NCI-H2196 treated with DMSO at 0.1 percent for 48 hours (cell line): ENCODE measurements at regions not wholly inside any gene's neighbourhood (a gene's known extent, or its start where the extent isn't known, plus 50 kb on each side); places are given as distances from the start of the nearest gene placed in this dataset.

Source experiments
- DNase-seq: peaks from one replicate; lab custom pipeline; 2025; ENCODE audit not compliant: unreplicated experiment; lab: John Stamatoyannopoulos, UW

- DNase-seq = no peak
These were observed 204.2 kb downstream of the CHRM3 start for GRCh38 chr1:239590556-239590955.

- no peak for DNase-seq
These were observed 207.2 kb downstream of the CHRM3 start for GRCh38 chr1:239593527-239593926.

- no peak for DNase-seq
These were observed 214.2 kb downstream of the CHRM3 start for GRCh38 chr1:239600588-239600987.

DNA sequence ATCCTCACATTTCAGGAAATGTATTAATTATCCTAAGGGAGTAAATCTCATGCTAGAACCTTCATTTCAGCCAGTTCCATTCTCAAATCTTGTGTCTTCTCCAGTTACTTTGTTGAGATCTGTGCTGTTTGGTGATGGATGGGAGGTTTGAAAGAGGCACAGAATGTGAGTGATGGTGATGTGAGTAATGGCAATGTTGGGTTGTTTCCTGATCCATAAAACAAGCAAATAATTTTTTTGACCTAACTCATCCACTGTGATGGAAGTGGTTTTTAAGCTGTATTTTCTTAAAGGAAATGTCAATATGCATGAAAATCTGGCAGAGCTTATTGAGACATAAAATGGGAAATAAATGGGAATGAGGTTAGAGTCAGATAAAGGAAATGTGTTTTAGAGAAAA lies 214.7 kb downstream of the CHRM3 start:
- no peak for DNase-seq

DNA sequence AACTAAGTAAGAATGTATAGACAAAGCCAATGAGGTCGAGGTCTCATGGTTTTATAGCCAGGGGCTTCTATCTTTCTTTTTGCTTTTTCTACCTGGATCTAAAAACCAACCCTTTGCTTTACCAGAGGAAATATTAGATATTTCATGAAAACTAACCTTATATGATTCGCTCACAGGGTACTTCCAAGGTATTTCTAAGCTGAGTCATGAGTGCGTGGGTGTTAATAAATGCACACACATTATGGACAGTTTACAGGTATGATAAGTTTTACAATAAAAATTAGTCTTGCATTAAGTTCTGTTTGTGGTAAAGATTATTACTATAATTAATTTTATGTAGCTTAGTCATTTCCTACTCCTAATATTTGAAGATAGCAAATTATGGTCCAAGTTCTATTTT lies 217.2 kb downstream of the CHRM3 start:
- DNase-seq = no peak

DNA sequence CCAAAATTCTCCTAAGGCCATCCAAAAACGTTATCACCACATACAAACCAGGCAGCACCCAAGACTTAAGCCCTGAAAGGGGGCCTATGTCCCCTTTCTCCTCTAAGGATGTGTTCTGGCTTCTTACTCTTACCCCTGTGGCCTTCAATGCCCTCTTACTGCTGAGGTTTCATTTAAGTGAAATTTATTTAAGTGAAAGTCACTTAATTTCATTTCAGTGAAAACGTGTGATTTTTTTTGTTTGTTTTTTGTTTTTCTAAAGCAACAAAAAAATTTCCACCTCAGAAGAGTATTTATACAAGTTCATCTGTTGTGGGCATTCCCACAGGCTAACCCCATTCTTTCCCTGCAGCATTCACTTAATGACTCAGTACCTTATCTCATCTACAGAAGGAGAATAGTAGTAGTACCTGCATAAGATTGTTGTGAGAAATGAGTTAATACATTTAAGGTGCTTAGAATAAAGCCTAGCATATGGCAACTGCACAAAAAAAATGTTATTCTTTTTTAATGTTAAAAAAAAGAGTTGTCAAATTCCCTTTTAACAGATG lies 220.6 kb downstream of the CHRM3 start:
- DNase-seq = no peak

- DNase-seq = no peak
These were observed 222.1 kb downstream of the CHRM3 start for GRCh38 chr1:239608469-239608868.

- no peak for DNase-seq
These were observed 226.0 kb downstream of the CHRM3 start for GRCh38 chr1:239612379-239612778.

DNA sequence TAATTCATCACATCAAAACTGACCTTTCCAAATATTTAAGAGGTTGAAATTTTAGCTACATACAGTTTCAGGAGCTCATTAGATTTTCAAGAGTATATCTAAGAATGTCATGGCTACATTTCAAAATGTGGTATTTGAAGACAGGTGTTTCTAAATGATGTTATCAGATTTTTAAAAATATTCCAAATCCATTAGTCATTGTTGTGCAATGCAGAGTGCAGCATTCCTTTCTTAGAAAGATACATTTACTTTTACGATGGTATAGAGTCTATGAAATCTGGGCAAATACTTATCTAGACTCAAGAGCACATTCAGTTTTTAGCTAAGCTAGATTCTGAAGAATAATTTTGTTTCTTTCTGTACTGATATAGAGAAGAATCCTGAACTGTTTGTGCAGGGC lies 230.3 kb downstream of the CHRM3 start:
- DNase-seq = no peak

DNA sequence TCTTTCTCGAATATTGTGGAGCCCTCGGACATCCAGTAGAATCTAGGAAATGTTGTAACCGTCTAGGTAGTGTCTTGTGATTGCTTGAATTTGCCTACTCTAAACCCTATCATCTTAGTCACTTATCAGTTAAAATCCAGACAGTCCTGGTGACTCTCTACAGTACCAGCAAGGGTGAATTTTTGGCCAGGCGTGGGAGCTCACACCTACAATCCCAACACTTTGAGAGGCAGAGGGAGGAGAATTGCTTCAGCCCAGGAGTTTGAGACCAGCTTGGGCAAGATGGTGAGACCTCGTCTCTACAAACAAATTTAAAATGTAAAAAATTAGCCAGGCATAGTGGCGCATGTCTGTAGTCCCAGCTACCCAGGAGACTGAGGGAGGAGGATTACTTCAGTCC lies 230.9 kb downstream of the CHRM3 start:
- DNase-seq = no peak

DNA sequence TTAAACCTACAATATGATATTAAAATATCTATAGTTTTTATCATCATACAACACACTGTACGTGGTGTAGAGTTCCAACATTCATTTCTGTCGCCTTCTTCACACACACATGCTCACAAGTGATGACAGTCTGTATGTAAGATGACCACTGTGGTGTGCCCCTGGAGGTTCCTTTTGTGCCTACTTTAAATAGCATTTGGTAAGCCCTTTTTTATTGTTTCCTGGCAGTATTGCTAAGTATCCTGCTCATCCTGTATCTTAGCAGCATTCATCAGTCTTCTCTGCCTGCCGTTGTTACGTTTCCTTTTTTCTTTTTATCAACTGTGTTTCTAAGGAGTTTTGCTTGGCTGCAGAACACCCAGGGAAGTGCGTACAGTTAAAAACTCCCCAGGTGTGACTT lies 231.4 kb downstream of the CHRM3 start:
- DNase-seq = no peak

DNA sequence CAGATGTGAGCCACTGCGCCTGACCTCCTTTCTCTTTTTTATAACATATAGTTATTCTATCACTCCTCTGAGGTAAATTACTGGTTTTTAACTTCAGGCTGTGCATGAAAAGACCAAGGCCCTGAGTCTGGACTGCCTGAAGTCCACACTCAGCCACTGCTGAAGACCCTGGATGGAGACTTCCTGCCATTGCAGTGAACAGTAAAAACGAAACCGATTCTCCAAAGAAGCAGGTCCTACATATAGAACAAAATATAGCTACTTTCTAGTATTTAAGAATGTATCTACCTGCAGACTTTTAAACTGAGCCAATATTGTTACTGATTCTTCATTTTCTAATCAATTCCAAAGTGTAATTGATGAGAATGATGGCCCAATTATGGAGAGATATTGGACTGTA lies 232.8 kb downstream of the CHRM3 start:
- no peak for DNase-seq

GRCh38 chr1:239630767-239631166 lies 244.4 kb downstream of the CHRM3 start:
- no peak for DNase-seq

GRCh38 chr1:239633432-239633831 lies 247.1 kb downstream of the CHRM3 start:
- DNase-seq = no peak

DNA sequence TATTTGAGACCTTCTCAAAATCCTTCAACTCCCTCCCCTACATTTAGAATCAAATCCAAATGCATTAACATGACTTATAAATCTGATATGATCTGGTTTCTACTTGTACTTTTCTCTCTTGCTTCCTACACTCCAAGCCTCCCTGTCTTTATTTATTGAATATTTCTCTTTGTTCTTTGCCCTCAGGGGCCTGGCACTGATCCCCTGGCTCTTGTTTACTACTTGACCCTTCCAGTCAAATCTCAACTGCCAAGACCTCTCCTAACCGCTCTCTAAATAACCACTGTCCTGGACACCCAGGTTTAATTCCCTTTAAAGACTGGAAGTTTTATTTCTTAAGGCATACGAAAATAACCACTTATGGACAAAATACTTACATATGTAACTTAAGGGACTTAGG lies 248.9 kb downstream of the CHRM3 start:
- DNase-seq = no peak

DNA sequence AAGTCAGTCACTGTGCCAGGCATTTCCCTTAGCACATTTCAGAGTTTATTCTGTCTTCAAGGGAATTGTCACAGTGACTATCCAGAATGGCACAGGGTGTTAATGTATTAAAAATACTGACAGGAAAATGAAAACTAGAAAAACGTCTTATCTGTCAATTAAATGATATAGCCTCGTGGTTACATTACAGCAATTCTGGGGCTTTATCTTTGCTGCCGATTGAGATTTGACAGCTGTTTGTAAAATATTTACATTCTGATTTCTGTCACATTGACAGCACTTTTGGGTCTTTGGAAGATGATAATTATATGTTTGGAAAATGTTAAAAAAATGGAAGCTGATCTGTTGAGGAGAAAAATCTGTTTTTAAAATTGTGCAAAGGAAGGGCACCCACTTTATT lies 250.0 kb downstream of the CHRM3 start:
- no peak for DNase-seq

- DNase-seq = no peak
These were observed 258.2 kb downstream of the CHRM3 start for GRCh38 chr1:239644604-239645003.

DNA sequence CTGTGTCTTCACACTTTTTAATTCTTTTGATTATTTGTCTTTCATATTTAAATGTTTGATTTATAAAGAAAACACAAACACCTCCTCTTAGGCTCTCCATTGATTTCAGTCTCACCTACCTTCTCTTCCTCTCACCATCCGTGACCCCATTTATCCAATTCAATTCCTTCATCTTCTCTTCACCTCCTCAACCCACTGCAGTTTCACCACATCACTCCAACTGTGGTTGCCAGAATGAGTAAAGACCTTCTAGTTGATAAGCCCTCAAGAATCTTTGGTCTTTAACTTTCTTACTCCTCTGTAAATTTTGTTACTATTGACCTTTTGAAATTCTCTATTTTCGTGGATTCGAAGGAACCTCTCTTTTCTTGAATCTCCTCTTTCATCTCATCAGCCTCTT lies 260.7 kb downstream of the CHRM3 start:
- no peak for DNase-seq

DNA sequence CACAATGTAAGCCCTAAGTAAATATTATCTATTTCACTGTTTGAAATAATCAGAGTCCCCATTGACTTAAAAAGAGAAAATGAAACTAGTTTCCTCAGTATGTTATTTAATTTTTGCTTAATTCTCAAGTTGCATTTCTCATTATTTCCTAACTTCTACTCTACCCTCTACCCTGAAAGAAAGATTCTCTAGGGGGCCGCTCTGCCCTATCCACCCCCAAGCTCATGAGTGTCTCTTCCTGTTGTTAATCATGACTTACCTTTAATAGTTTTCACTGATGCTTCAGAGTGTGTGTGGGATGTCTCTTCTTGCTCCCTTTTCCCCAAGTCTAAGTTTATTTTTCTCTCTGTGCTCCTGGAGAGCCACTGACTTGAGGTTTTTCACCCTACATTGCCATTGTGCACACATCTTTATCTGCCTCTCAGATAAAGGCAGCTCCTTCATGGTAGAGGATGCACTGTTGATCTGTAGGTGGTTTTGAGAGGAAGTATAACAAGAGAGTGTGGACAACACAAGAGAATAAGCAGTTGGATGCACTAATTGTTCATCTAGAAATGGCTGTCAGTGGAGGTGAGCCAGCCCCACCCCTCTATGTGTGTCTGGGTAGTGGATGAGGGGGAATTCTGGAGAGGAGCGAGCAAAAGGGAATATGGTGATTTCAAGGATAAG lies 261.7 kb downstream of the CHRM3 start:
- no peak for DNase-seq

DNA sequence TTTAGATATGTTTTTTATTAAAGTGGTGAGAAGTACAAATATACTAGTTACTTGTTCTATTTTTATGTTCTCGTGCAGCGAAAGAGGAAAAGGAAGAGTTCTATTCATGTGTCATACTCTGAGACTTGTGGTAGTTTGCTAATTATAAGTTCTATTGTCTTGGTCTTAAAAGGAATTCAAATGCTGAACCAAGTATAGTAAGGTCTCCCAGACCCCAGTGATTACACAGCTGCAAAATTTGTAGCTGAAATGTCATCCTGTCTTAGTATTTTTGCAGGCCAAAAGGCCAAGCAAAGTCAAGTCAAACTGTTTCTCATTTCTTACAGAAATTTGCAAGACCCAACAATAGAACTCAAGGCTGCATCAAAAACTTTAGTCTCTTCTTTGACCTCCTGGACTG lies 268.7 kb downstream of the CHRM3 start:
- no peak for DNase-seq

GRCh38 chr1:239657291-239657690 lies 270.9 kb downstream of the CHRM3 start:
- no peak for DNase-seq

DNA sequence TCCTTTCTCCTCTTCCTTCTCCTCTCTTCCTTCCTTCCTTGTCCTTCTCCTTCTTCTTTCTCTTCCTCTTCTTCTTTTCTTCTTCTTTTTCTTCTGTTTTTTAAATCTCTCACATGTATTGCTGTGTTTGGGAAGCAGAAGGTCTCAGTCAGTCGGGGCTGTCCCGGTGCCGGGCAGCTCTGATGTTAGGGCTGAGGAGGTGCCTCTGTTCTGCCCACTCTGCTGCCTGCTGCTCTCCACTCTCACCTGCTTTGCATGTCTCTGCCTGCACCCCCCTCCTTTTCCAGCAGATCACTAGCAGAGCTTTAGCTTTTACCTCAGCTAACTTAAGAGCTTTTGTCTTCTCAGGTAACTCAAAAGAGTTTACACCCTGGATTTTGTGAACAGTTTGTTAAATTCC lies 276.6 kb downstream of the CHRM3 start:
- DNase-seq = no peak

DNA sequence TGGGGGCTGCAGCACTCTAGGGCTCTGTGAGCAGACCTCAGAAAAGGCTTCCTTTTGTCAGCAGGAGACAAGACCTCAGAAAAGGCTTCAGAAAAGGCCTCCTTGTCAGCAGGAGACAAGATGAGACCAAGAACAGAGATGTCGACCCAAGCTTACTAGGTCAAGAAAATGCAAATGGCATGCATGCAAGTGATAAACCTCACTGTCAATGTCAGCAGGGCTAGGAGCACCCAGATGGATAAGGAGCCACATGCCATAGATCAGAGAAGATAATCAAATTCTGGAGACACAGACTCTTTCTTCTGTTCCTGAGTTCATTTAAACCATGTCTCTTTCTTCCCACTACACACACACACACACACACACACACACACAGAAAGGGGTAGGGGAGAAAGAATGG lies 285.9 kb downstream of the CHRM3 start:
- DNase-seq = no peak
